Endothelial cell of umbilical vein (primary cell): ENCODE measurements at regions not wholly inside any gene's neighbourhood (a gene's known extent, or its start where the extent isn't known, plus 50 kb on each side); places are given as distances from the start of the nearest gene placed in this dataset.

ENCODE experiments used
- BruUV-seq: library from RNA; stranded (reverse); fragments of 400-500 nt; replicated peaks from 2 replicates; lab custom pipeline; 2021; lab: Mats Ljungman, UMichigan
- CTCF ChIA-PET: fragments of 300-600, 350-600 bp; sonication (Branson Sonifier 250); formaldehyde crosslinking; loops from one replicate; lab custom pipeline; 2021; ENCODE audit warnings: antibody characterized with exemption, inconsistent platforms; lab: Charles Lee
- POLR2A ChIA-PET: fragments of 300-600, 350-600 bp; sonication (Branson Sonifier 250); formaldehyde crosslinking; loops from one replicate; lab custom pipeline; 2021; ENCODE audit warnings: antibody characterized with exemption, inconsistent platforms; lab: Charles Lee
- DNase-seq: peaks from one replicate; pipeline ENCODE4 v3.0.0-alpha.2; 2011; ENCODE audit warnings: low read depth, low spot score
- FAIRE-seq: peaks from 2 replicates; lab custom pipeline; 2011; peaks lifted over from hg19 to GRCh38; lab: Jason Lieb, UNC
- H2AFZ ChIP-seq: 2 replicates; pipeline ENCODE4 v1.6.0; 2012; ENCODE audit warnings: low read depth, low read length, control low read depth, inconsistent platforms
- H3K27ac ChIP-seq: 2 replicates; pipeline ENCODE4 v1.5.1; 2011; ENCODE audit warnings: low read depth, mild to moderate bottlenecking, control low read depth, low read length, moderate library complexity; ENCODE audit not compliant: insufficient read depth
- H3K27me3 ChIP-seq, 2 experiments: 2 replicates each; pipeline versions ENCODE4 v1.6.0 to v1.6.1; 2011; ENCODE audit warnings: low read length in 2 of 2, mixed read lengths in 1 of 2; ENCODE audit not compliant: control insufficient read depth in 2 of 2, insufficient read depth in 2 of 2
- H3K36me3 ChIP-seq, 2 experiments: 2 replicates in 1 of 2; 3 replicates in 1 of 2; pipeline ENCODE4 v1.5.1; 2011; ENCODE audit warnings: low read length in 2 of 2, mild to moderate bottlenecking in 1 of 2, moderate library complexity in 1 of 2; ENCODE audit not compliant: control insufficient read depth in 2 of 2, insufficient read depth in 2 of 2; ENCODE audit errors: extremely low read depth in 1 of 2
- H3K4me1 ChIP-seq: 3 replicates; pipeline ENCODE4 v1.5.1; 2011; ENCODE audit warnings: mild to moderate bottlenecking, low read length; ENCODE audit not compliant: control insufficient read depth, insufficient read depth; ENCODE audit errors: extremely low read depth
- H3K4me2 ChIP-seq: 2 replicates; pipeline ENCODE4 v1.6.1; 2011; ENCODE audit warnings: low read length, control low read depth, mixed read lengths; ENCODE audit not compliant: insufficient read depth
- H3K4me3 ChIP-seq, 3 experiments: fragments of 200-600 bp in 1 of 3; sonication (generic), shearing (Covaris generic) in 1 of 3; replicated peaks in 1 of 3; 2 replicates each; pipeline ENCODE4 v1.5.1; 2011 to 2016; ENCODE audit warnings: control low read depth in 3 of 3, low read length in 3 of 3, mild to moderate bottlenecking in 2 of 3, inconsistent platforms in 1 of 3, low read depth in 1 of 3, moderate library complexity in 1 of 3; ENCODE audit not compliant: insufficient read depth in 1 of 3
- H3K79me2 ChIP-seq: 2 replicates; pipeline ENCODE4 v1.6.0; 2012; ENCODE audit warnings: low read length, inconsistent platforms; ENCODE audit not compliant: control insufficient read depth, insufficient read depth
- H3K9ac ChIP-seq: replicated peaks from 2 replicates; pipeline ENCODE3; 2011; ENCODE audit warnings: low read length, control low read depth; ENCODE audit not compliant: insufficient read depth; ENCODE audit errors: extremely low read depth
- H3K9me1 ChIP-seq: replicated peaks from 3 replicates; pipeline ENCODE4 v1.6.0; 2011; ENCODE audit warnings: mild to moderate bottlenecking, low read length; ENCODE audit not compliant: control insufficient read depth, insufficient read depth; ENCODE audit errors: extremely low read depth
- H3K9me3 ChIP-seq: replicated peaks from 2 replicates; pipeline ENCODE4 v1.5.1; 2012; ENCODE audit warnings: low read length, inconsistent platforms; ENCODE audit not compliant: control insufficient read depth, insufficient read depth
- H4K20me1 ChIP-seq: replicated peaks from 2 replicates; pipeline ENCODE3; 2011; ENCODE audit warnings: mild to moderate bottlenecking, low read length; ENCODE audit not compliant: control insufficient read depth, insufficient read depth; ENCODE audit errors: extremely low read depth
- EZH2 ChIP-seq: IDR thresholded peaks from 2 replicates; pipeline ENCODE4 v1.6.1; 2012; ENCODE audit warnings: borderline replicate concordance, low read depth, mild to moderate bottlenecking, moderate library complexity, low read length, inconsistent platforms; ENCODE audit not compliant: severe bottlenecking
- FOS ChIP-seq: IDR thresholded peaks from 2 replicates; pipeline ENCODE4 v1.6.1; 2011; ENCODE audit warnings: mild to moderate bottlenecking, low read length, moderate library complexity, borderline replicate concordance; ENCODE audit not compliant: insufficient read depth
- GATA2 ChIP-seq: IDR thresholded peaks from 2 replicates; pipeline ENCODE4 v1.7.0; 2011; ENCODE audit warnings: low read depth, mild to moderate bottlenecking, moderate library complexity, mixed read lengths, low read length; ENCODE audit not compliant: insufficient read length, insufficient read depth
- JUN ChIP-seq: IDR thresholded peaks from 2 replicates; pipeline ENCODE4 v1.6.1; 2011; ENCODE audit warnings: borderline replicate concordance, low read depth; ENCODE audit not compliant: insufficient read length, insufficient read depth
- MYC ChIP-seq: IDR thresholded peaks from one replicate; pipeline ENCODE4 v1.6.1; 2011; ENCODE audit warnings: mild to moderate bottlenecking, low read depth, low read length
- POLR2A ChIP-seq: IDR thresholded peaks from 2 replicates; pipeline ENCODE4 v1.6.1; 2012; ENCODE audit warnings: low read depth, mild to moderate bottlenecking, control low read depth, low read length
- POLR2AphosphoS5 ChIP-seq: IDR thresholded peaks from 2 replicates; pipeline ENCODE4 v1.6.1; 2012; ENCODE audit warnings: low read depth, mild to moderate bottlenecking, control low read depth, low read length, moderate library complexity; ENCODE audit not compliant: insufficient read depth
- dilution Hi-C: fragments of 300-500 bp; cut with MboI; formaldehyde crosslinking; loops from one replicate; pipeline ENCODE4 v1.15.0; 2019; ENCODE audit warnings: low sequenced_read_pairs; ENCODE audit not compliant: extremely low pct_ligation_motif_present
- intact Hi-C: fragments of 100-400 bp; cut with micrococcal nuclease; formaldehyde crosslinking; loops from one replicate; pipeline ENCODE4 v1.10.0; 2022
- TF ChIP-seq, protein P1 (sequence below): IDR thresholded peaks from 2 replicates; pipeline ENCODE4 v1.6.1; 2011; ENCODE audit not compliant: insufficient read depth, insufficient read length
- TF ChIP-seq, protein P2 (sequence below), 2 donors: IDR thresholded peaks; 1 replicate in 1 of 2; 2 replicates in 1 of 2; pipeline ENCODE4 v1.5.1; 2011; ENCODE audit warnings: low read length in 2 of 2, mild to moderate bottlenecking in 2 of 2, moderate library complexity in 2 of 2, control low read depth in 1 of 2, inconsistent platforms in 1 of 2, low read depth in 1 of 2; ENCODE audit not compliant: insufficient read depth in 1 of 2; ENCODE audit errors: extremely low read depth in 1 of 2

DNA sequence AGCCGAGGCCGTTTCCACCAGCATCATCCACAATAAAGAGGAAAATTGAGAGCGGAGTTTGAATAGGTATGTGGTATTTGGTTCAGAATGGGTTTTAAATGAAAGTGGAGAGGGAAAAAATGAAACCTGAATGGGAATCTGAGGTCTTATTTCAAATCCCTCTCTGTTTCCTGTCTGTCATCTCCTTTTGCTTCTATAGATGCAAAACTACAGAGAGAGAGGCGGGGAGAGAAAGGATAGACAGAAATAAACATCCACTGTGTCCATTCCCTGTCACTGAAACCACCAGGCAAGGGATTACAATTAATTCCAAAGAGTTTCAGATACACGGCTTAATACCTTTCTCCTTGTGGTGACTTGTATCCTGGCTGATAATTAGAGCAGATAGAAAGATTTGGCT lies 102.3 kb downstream of the DAD1 start:
- H3K4me1 ChIP-seq: no peaks in the 10 kb centered on the region
- ChIA-PET POLR2A (no interaction called here), CTCF (no interaction called here)
- no peak for TF ChIP-seq JUN
- TF ChIP-seq EZH2: no peak
- no peak for TF ChIP-seq POLR2A
- TF ChIP-seq, protein P1, sequence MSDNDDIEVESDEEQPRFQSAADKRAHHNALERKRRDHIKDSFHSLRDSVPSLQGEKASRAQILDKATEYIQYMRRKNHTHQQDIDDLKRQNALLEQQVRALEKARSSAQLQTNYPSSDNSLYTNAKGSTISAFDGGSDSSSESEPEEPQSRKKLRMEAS: no peak
- no peak for TF ChIP-seq POLR2AphosphoS5
- TF ChIP-seq, protein P2, sequence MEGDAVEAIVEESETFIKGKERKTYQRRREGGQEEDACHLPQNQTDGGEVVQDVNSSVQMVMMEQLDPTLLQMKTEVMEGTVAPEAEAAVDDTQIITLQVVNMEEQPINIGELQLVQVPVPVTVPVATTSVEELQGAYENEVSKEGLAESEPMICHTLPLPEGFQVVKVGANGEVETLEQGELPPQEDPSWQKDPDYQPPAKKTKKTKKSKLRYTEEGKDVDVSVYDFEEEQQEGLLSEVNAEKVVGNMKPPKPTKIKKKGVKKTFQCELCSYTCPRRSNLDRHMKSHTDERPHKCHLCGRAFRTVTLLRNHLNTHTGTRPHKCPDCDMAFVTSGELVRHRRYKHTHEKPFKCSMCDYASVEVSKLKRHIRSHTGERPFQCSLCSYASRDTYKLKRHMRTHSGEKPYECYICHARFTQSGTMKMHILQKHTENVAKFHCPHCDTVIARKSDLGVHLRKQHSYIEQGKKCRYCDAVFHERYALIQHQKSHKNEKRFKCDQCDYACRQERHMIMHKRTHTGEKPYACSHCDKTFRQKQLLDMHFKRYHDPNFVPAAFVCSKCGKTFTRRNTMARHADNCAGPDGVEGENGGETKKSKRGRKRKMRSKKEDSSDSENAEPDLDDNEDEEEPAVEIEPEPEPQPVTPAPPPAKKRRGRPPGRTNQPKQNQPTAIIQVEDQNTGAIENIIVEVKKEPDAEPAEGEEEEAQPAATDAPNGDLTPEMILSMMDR (IDR thresholded peaks at IDR 0.05; ENCODE audit: extremely low read depth in 1 of 2, insufficient read depth in 1 of 2, low read depth in 1 of 2, low read length in 2 of 2): no peak
- no peak for TF ChIP-seq GATA2
- TF ChIP-seq MYC: no peak
- TF ChIP-seq FOS: no peak
- H3K36me3 ChIP-seq: no peaks in the 10 kb centered on the region
- no peaks in the 10 kb centered on the region for H3K9me3 ChIP-seq
- H4K20me1 ChIP-seq: no peaks in the 10 kb centered on the region
- no peaks in the 10 kb centered on the region for H3K9me1 ChIP-seq
- FAIRE-seq: no peak
- no peak overlapping the region for H3K4me3 ChIP-seq
- H3K9ac ChIP-seq: no peak overlapping the region
- H3K79me2 ChIP-seq: no peaks in the 10 kb centered on the region
- no peak for DNase-seq
- H3K27me3 ChIP-seq: peaks cover 43 to 58% of the 10 kb centered on the region in 2 experiments
- intact Hi-C loops (no loop called here), dilution Hi-C loops (no loop called here)
- H2AFZ ChIP-seq: no peak overlapping the region
- no TSS peak for BruUV-seq
- H3K27ac ChIP-seq: no peak overlapping the region
- no peak overlapping the region for H3K4me2 ChIP-seq
